ENCODE measurements at regions not wholly inside any gene's neighbourhood (a gene's known extent, or its start where the extent isn't known, plus 50 kb on each side); places are given as distances from the start of the nearest gene placed in this dataset.

- TF ChIP-seq MED1 (CRISPR knock-in tag; IDR thresholded peaks at IDR 0.05; ENCODE audit: borderline replicate concordance) (no peak), ZNF699 (CRISPR knock-in tag; IDR thresholded peaks at IDR 0.05; ENCODE audit: insufficient replicate concordance) (no peak), ZNF507 (tag; conservative IDR thresholded peaks at IDR 0.05) (no peak), E4F1 (CRISPR knock-in tag; IDR thresholded peaks at IDR 0.05; ENCODE audit: borderline replicate concordance) (no peak), SNAPC5 (CRISPR knock-in tag; IDR thresholded peaks at IDR 0.05) (no peak), PKNOX1 (IDR thresholded peaks at IDR 0.05) (peak; percentile 12; the same call in 1 of the 2 replicates), C11orf30 (IDR thresholded peaks at IDR 0.05; ENCODE audit: low read depth) (peak; percentile 73; the same call in 1 of the 2 replicates), MAFF (IDR thresholded peaks at IDR 0.05; ENCODE audit: low read length) (peak; percentile 76; the same call in 1 of the 2 replicates), THRA (IDR thresholded peaks at IDR 0.05) (no peak), MAFG (tag; conservative IDR thresholded peaks at IDR 0.05) (peak; percentile 86), SAP30 (IDR thresholded peaks at IDR 0.05; ENCODE audit: borderline replicate concordance, insufficient read depth, low read depth, low read length, poor library complexity, severe bottlenecking) (no peak), ASH1L (IDR thresholded peaks at IDR 0.05; ENCODE audit: borderline replicate concordance, low read depth, partially characterized antibody) (no peak), CREB3 (tag; conservative IDR thresholded peaks at IDR 0.05; ENCODE audit: low read depth) (no peak), ZNF316 (IDR thresholded peaks at IDR 0.05) (peak; percentile 85)
These were observed 135.4 kb downstream of the SYT10 start (continued) for GRCh38 chr12:33304176-33304575.

Measured in K562 (cell line).